ENCODE measurements at regions not wholly inside any gene's neighbourhood (a gene's known extent, or its start where the extent isn't known, plus 50 kb on each side); places are given as distances from the start of the nearest gene placed in this dataset.

GRCh38 chr7:149624419-149625339 is 127.1 kb upstream of the ZNF746 start:
- TF ChIP-seq POLR2A (IDR thresholded peaks at IDR 0.05) (peak in 3 of 4 donors; percentile 60 to 86 (median 84)), CTCF (IDR thresholded peaks at IDR 0.05) (peak; percentile 93 to 100 (median 96))
